IPS-15b (cell line): ENCODE measurements at regions not wholly inside any gene's neighbourhood (a gene's known extent, or its start where the extent isn't known, plus 50 kb on each side); places are given as distances from the start of the nearest gene placed in this dataset.

Experiments used
- H3K27me3 ChIP-seq: one replicate; pipeline ENCODE4 v1.6.1; 2013; ENCODE audit warnings: low read length; ENCODE audit not compliant: control insufficient read depth, insufficient read depth
- H3K36me3 ChIP-seq: one replicate; pipeline ENCODE4 v1.6.1; 2013; ENCODE audit warnings: low read length; ENCODE audit not compliant: control insufficient read depth, insufficient read depth
- H3K4me1 ChIP-seq: one replicate; pipeline ENCODE4 v1.6.1; 2013; ENCODE audit warnings: mild to moderate bottlenecking, low read length; ENCODE audit not compliant: control insufficient read depth, insufficient read depth
- H3K4me3 ChIP-seq: one replicate; pipeline ENCODE4 v1.5.1; 2013; ENCODE audit warnings: low read depth, low read length
- H3K9ac ChIP-seq: one replicate; pipeline ENCODE4 v1.6.1; 2013; ENCODE audit warnings: low read depth, mild to moderate bottlenecking, low read length
- H3K9me3 ChIP-seq: one replicate; pipeline ENCODE4 v1.6.1; 2013; ENCODE audit warnings: mild to moderate bottlenecking, low read length; ENCODE audit not compliant: control insufficient read depth, insufficient read depth

DNA sequence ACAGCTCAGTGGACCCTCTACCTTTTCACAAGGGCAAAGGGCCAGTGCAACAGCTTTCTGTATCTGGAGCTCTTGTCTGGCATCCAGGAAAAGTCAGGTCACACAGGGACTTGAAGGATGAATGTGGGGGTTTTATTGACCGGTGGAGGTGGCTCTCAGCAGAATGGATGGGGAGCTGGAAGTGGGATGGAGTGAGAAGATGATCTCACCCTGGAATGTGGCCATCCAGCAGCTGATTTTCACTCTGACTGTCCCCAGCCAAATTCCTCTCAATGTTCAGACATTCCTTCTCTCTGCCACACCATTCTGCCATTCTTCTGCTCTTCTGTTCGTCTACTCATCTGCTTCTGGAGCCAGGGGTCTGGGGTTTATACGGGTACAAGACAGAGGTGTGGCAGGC is 1119.9 kb downstream of the TAF11L14 start:
- Histone ChIP-seq H3K9ac (no peak overlapping the region), H3K9me3 (no peaks in the 10 kb centered on the region), H3K4me3 (no peak overlapping the region), H3K4me1 (no peaks in the 10 kb centered on the region), H3K36me3 (no peaks in the 10 kb centered on the region), H3K27me3 (no peaks in the 10 kb centered on the region)

- H3K9me3 ChIP-seq: no peaks in the 10 kb centered on the region
- no peaks in the 10 kb centered on the region for H3K27me3 ChIP-seq
Observed at GRCh38 chr5:18761801-18762200, 1127.5 kb downstream of the TAF11L14 start.

GRCh38 chr5:18764161-18764560 is 1129.9 kb downstream of the TAF11L14 start:
- H3K27me3 ChIP-seq: no peaks in the 10 kb centered on the region
- no peak overlapping the region for H3K4me3 ChIP-seq
- no peak overlapping the region for H3K9ac ChIP-seq
- H3K4me1 ChIP-seq: no peaks in the 10 kb centered on the region
- H3K36me3 ChIP-seq: no peaks in the 10 kb centered on the region
- H3K9me3 ChIP-seq: no peaks in the 10 kb centered on the region

More at GRCh38 chr5:18761801-18762200, 1127.5 kb downstream of the TAF11L14 start:
- Histone ChIP-seq H3K9ac (no peak overlapping the region), H3K4me3 (no peak overlapping the region), H3K36me3 (no peaks in the 10 kb centered on the region), H3K4me1 (no peaks in the 10 kb centered on the region)

DNA sequence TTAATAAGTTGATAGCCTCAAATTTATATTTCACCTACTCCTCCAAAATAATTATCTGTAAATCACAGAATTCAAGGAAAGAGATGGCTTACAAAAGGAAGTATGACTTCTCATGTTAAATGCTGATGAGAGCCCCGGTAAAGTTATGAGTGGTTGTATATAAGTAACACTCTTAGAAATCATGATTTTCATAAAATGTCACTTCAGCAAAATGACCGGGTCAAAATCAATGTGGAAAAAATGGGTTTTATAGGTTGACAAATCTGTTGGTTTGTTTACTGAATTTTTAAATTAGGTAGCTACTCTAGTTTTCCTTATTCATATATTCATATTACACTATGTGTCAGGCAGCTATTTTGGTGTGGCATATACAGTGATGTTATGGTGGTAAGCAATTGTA is 1131.0 kb downstream of the TAF11L14 start:
- Histone ChIP-seq H3K4me1 (no peaks in the 10 kb centered on the region), H3K9me3 (no peaks in the 10 kb centered on the region), H3K4me3 (no peak overlapping the region)

GRCh38 chr5:18771097-18771610 is 1136.9 kb downstream of the TAF11L14 start:
- Histone ChIP-seq H3K9me3 (no peaks in the 10 kb centered on the region), H3K9ac (no peak overlapping the region), H3K36me3 (no peaks in the 10 kb centered on the region), H3K4me1 (peaks cover 3% of the 10 kb centered on the region), H3K4me3 (no peak overlapping the region), H3K27me3 (no peaks in the 10 kb centered on the region)

More for the DNA sequence above, 1131.0 kb downstream of the TAF11L14 start:
- no peak overlapping the region for H3K9ac ChIP-seq
- H3K27me3 ChIP-seq: no peaks in the 10 kb centered on the region
- no peaks in the 10 kb centered on the region for H3K36me3 ChIP-seq

GRCh38 chr5:18772475-18772874 is 1138.2 kb downstream of the TAF11L14 start:
- H3K9me3 ChIP-seq: no peaks in the 10 kb centered on the region
- H3K36me3 ChIP-seq: no peaks in the 10 kb centered on the region
- no peaks in the 10 kb centered on the region for H3K27me3 ChIP-seq
- peaks cover 3% of the 10 kb centered on the region for H3K4me1 ChIP-seq
- no peak overlapping the region for H3K9ac ChIP-seq
- no peak overlapping the region for H3K4me3 ChIP-seq

- Histone ChIP-seq H3K9ac (no peak overlapping the region), H3K36me3 (no peaks in the 10 kb centered on the region), H3K4me1 (no peaks in the 10 kb centered on the region), H3K4me3 (no peak overlapping the region), H3K9me3 (peaks cover 2% of the 10 kb centered on the region), H3K27me3 (no peaks in the 10 kb centered on the region)
Observed at GRCh38 chr5:18778225-18778624, 1144.0 kb downstream of the TAF11L14 start.

DNA sequence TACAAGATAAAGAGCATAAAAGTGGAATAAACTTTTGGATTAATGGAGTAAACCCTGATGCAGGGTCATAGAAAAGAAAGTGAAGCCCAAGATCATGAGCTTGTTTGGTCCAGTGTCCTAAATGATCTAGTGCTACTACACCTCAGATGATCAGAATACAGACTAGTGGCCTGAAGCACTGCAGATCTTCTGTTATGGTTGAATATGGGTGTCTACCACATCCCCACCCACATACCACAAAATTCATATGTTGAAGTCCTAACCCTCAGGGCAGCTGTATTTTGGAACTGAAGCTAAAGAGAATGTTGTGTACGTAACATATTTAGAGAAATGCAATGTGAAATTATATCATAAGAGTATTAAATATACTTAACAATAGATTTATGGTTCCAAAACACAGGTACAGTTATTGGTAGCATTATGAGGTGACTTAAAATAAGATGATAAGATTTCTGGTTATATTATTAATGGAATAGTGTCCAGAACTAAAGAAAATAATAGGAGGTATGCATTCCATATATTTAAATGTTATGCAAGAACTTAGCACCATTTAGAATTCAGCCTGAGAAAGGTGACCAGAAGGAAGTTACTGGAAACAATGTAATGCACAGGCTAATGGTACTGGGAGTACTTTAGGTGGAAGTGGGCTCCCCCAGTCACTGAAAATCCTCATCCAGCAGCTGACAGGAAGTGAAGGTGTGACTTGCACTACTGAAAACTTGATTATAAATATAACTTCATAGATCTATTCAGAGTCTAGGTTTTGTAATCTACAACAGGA is 1155.1 kb downstream of the TAF11L14 start:
- no peak overlapping the region for H3K9ac ChIP-seq
- no peaks in the 10 kb centered on the region for H3K27me3 ChIP-seq
- no peak overlapping the region for H3K4me3 ChIP-seq
- H3K4me1 ChIP-seq: no peaks in the 10 kb centered on the region
- no peaks in the 10 kb centered on the region for H3K9me3 ChIP-seq
- no peaks in the 10 kb centered on the region for H3K36me3 ChIP-seq

GRCh38 chr5:18792145-18792544 is 1157.9 kb downstream of the TAF11L14 start:
- no peaks in the 10 kb centered on the region for H3K9me3 ChIP-seq
- no peak overlapping the region for H3K4me3 ChIP-seq
- no peak overlapping the region for H3K9ac ChIP-seq
- no peaks in the 10 kb centered on the region for H3K36me3 ChIP-seq
- H3K4me1 ChIP-seq: peaks cover 5% of the 10 kb centered on the region
- H3K27me3 ChIP-seq: no peaks in the 10 kb centered on the region

DNA sequence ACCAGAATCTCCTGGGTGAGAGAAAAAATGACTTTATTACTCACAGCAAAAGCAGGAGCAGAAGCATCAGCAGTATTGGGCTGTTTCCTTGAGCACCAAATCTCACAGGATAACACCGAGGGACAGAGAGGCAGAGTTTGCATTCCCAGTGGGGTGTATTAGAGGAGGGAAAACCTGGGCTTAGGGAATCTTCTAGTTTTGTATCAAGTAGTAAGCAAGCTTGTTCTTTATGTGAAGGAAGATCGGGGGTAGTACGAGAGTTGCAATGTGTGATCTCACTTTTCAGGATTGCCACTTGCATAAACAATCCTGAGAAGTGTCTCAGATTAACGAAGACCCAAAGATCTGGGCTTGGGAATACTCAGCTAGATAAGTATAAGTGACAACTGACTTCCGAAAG is 1163.0 kb downstream of the TAF11L14 start:
- Histone ChIP-seq H3K4me1 (peaks cover 20% of the 10 kb centered on the region), H3K4me3 (no peak overlapping the region), H3K9me3 (no peaks in the 10 kb centered on the region), H3K27me3 (no peaks in the 10 kb centered on the region), H3K9ac (no peak overlapping the region), H3K36me3 (no peaks in the 10 kb centered on the region)

- H3K4me1 ChIP-seq: peaks cover 20% of the 10 kb centered on the region
- H3K4me3 ChIP-seq: no peak overlapping the region
- H3K36me3 ChIP-seq: no peaks in the 10 kb centered on the region
- H3K9ac ChIP-seq: no peak overlapping the region
- no peaks in the 10 kb centered on the region for H3K27me3 ChIP-seq
- no peaks in the 10 kb centered on the region for H3K9me3 ChIP-seq
Observed at GRCh38 chr5:18798058-18798457, 1163.8 kb downstream of the TAF11L14 start.

GRCh38 chr5:18799482-18800128 is 1165.3 kb downstream of the TAF11L14 start:
- H3K9ac ChIP-seq: no peak overlapping the region
- H3K4me3 ChIP-seq: no peak overlapping the region
- H3K4me1 ChIP-seq: peaks cover 20% of the 10 kb centered on the region
- no peaks in the 10 kb centered on the region for H3K9me3 ChIP-seq
- no peaks in the 10 kb centered on the region for H3K36me3 ChIP-seq
- H3K27me3 ChIP-seq: no peaks in the 10 kb centered on the region
